HepG2 (cell line): ENCODE measurements at regions not wholly inside any gene's neighbourhood (a gene's known extent, or its start where the extent isn't known, plus 50 kb on each side); places are given as distances from the start of the nearest gene placed in this dataset.
"Not testable (repeated sequence)": the region's sequence is repeated elsewhere in the genome, so short reads cannot be mapped to it uniquely, and the experiment has no call there.

ENCODE experiments used
- CREM ChIP-seq, 2 experiments: sonication (generic) in 1 of 2; formaldehyde crosslinking in 1 of 2; IDR thresholded peaks; 2 replicates each; pipeline versions ENCODE4 v1.4.0 to v1.6.1; 2016 to 2020; ENCODE audit warnings: antibody characterized with exemption in 1 of 2, mild to moderate bottlenecking in 1 of 2, missing genetic modification reagents in 1 of 2
- CTCF ChIP-seq: sonication (generic); formaldehyde crosslinking; IDR thresholded peaks from 2 replicates; pipeline ENCODE4 v1.5.0; 2020; ENCODE audit warnings: mild to moderate bottlenecking, missing genetic modification reagents, moderate library complexity
- E2F5 ChIP-seq: sonication (generic); formaldehyde crosslinking; conservative IDR thresholded peaks from 2 replicates; pipeline ENCODE4 v1.4.0; 2020; ENCODE audit warnings: missing genetic modification reagents
- ISL2 ChIP-seq: sonication (generic); formaldehyde crosslinking; IDR thresholded peaks from 2 replicates; pipeline ENCODE4 v1.5.0; 2020; ENCODE audit warnings: missing genetic modification reagents
- MAX ChIP-seq: IDR thresholded peaks from 2 replicates; pipeline ENCODE4 v1.6.1; 2012; ENCODE audit warnings: inconsistent platforms
- RAD21 ChIP-seq: fragments of 450-650 bp; formaldehyde crosslinking; IDR thresholded peaks from 2 replicates; pipeline ENCODE4 v1.5.0; 2020; ENCODE audit warnings: mild to moderate bottlenecking
- REST ChIP-seq, 2 experiments: IDR thresholded peaks; 2 replicates each; pipeline ENCODE4 v1.6.1; 2011 to 2012; ENCODE audit warnings: low read length in 2 of 2, borderline replicate concordance in 1 of 2, low read depth in 1 of 2, mild to moderate bottlenecking in 1 of 2, moderate library complexity in 1 of 2
- USF2 ChIP-seq, 2 experiments: sonication (generic) in 1 of 2; formaldehyde crosslinking in 1 of 2; IDR thresholded peaks; 2 replicates each; pipeline versions ENCODE4 v1.5.1 to v1.6.1; 2011 to 2020; ENCODE audit warnings: borderline replicate concordance in 1 of 2, low read depth in 1 of 2, low read length in 1 of 2, mild to moderate bottlenecking in 1 of 2, missing genetic modification reagents in 1 of 2, moderate library complexity in 1 of 2
- ZNF503 ChIP-seq: sonication (generic); formaldehyde crosslinking; IDR thresholded peaks from 2 replicates; pipeline ENCODE4 v1.4.0; 2020; ENCODE audit warnings: missing genetic modification reagents
- ZNF557 ChIP-seq: sonication (generic); formaldehyde crosslinking; IDR thresholded peaks from 2 replicates; pipeline ENCODE4 v1.4.0; 2020; ENCODE audit warnings: missing genetic modification reagents
- ZNF878 ChIP-seq: sonication (generic); formaldehyde crosslinking; IDR thresholded peaks from 2 replicates; pipeline ENCODE4 v1.8.1; 2023; ENCODE audit warnings: mild to moderate bottlenecking, missing genetic modification reagents, moderate library complexity

- not testable (repeated sequence) for TF ChIP-seq ZNF503 (CRISPR knock-in tag); E2F5 (CRISPR knock-in tag); MAX; RAD21 (CRISPR knock-in tag); USF2 (IDR thresholded peaks at IDR 0.05; ENCODE audit: low read depth, low read length); USF2 (CRISPR knock-in tag; IDR thresholded peaks at IDR 0.05; ENCODE audit: borderline replicate concordance); ISL2 (CRISPR knock-in tag); REST (IDR thresholded peaks at IDR 0.05; ENCODE audit: borderline replicate concordance in 1 of 2, low read depth in 1 of 2, low read length in 2 of 2); CTCF (CRISPR knock-in tag); CREM (IDR thresholded peaks at IDR 0.05); CREM (CRISPR knock-in tag; IDR thresholded peaks at IDR 0.05); ZNF557 (CRISPR knock-in tag); ZNF878 (CRISPR knock-in tag)
Observed at GRCh38 chr5:52029836-52030235, 646.6 kb downstream of the ISL1 start.
